Parathyroid adenoma (tissue), 2 donors: ENCODE measurements at regions not wholly inside any gene's neighbourhood (a gene's known extent, or its start where the extent isn't known, plus 50 kb on each side); places are given as distances from the start of the nearest gene placed in this dataset.

Source experiments
- H2AFZ ChIP-seq: fragments of 300-600 bp; sonication (generic); one replicate; pipeline ENCODE4 v1.7.0; 2017; ENCODE audit warnings: antibody characterized with exemption, mild to moderate bottlenecking
- H3K27ac ChIP-seq: fragments of 300-600 bp; sonication (generic); one replicate; pipeline ENCODE4 v1.7.0; 2017
- H3K27me3 ChIP-seq: fragments of 300-600 bp; sonication (generic); one replicate; pipeline ENCODE4 v1.7.0; 2017; ENCODE audit warnings: low read length; ENCODE audit not compliant: control insufficient read depth, insufficient read depth
- H3K36me3 ChIP-seq: fragments of 300-600 bp; sonication (generic); one replicate; pipeline ENCODE4 v1.7.0; 2017; ENCODE audit warnings: low read length; ENCODE audit not compliant: control insufficient read depth, insufficient read depth
- H3K4me1 ChIP-seq: fragments of 300-600 bp; sonication (generic); one replicate; pipeline ENCODE4 v1.7.0; 2017; ENCODE audit warnings: control low read depth
- H3K4me2 ChIP-seq: fragments of 300-600 bp; sonication (generic); one replicate; pipeline ENCODE4 v1.7.0; 2017; ENCODE audit warnings: low read length
- H3K4me3 ChIP-seq: fragments of 300-600 bp; sonication (generic); one replicate; pipeline ENCODE4 v1.7.0; 2017; ENCODE audit warnings: low read depth, low read length
- H3K79me2 ChIP-seq: fragments of 300-600 bp; sonication (generic); one replicate; pipeline ENCODE4 v1.7.0; 2017; ENCODE audit warnings: control low read depth
- H3K9ac ChIP-seq: fragments of 300-600 bp; sonication (generic); one replicate; pipeline ENCODE4 v1.7.0; 2017; ENCODE audit warnings: mild to moderate bottlenecking
- H3K9me3 ChIP-seq: fragments of 300-600 bp; sonication (generic); one replicate; pipeline ENCODE4 v1.7.0; 2017; ENCODE audit warnings: low read length; ENCODE audit not compliant: control insufficient read depth
- TF ChIP-seq, protein P1 (sequence below): fragments of 300-600 bp; sonication (generic); IDR thresholded peaks from one replicate; pipeline ENCODE4 v1.7.0; 2017; ENCODE audit warnings: antibody characterized with exemption, mild to moderate bottlenecking
- donor health status: primary hyperparathyroidism.

- H3K9ac ChIP-seq: no peak overlapping the region
- no peak overlapping the region for H3K4me2 ChIP-seq
- H3K4me3 ChIP-seq: no peak overlapping the region
- H3K9me3 ChIP-seq: no peaks in the 10 kb centered on the region
- H3K79me2 ChIP-seq: no peaks in the 10 kb centered on the region
- no peak overlapping the region for H2AFZ ChIP-seq
- no peaks in the 10 kb centered on the region for H3K36me3 ChIP-seq
- TF ChIP-seq, protein P1, sequence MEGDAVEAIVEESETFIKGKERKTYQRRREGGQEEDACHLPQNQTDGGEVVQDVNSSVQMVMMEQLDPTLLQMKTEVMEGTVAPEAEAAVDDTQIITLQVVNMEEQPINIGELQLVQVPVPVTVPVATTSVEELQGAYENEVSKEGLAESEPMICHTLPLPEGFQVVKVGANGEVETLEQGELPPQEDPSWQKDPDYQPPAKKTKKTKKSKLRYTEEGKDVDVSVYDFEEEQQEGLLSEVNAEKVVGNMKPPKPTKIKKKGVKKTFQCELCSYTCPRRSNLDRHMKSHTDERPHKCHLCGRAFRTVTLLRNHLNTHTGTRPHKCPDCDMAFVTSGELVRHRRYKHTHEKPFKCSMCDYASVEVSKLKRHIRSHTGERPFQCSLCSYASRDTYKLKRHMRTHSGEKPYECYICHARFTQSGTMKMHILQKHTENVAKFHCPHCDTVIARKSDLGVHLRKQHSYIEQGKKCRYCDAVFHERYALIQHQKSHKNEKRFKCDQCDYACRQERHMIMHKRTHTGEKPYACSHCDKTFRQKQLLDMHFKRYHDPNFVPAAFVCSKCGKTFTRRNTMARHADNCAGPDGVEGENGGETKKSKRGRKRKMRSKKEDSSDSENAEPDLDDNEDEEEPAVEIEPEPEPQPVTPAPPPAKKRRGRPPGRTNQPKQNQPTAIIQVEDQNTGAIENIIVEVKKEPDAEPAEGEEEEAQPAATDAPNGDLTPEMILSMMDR: no peak
- H3K27ac ChIP-seq: no peak overlapping the region
- H3K4me1 ChIP-seq: no peaks in the 10 kb centered on the region
- no peaks in the 10 kb centered on the region for H3K27me3 ChIP-seq
Observed at GRCh38 chr10:124343351-124344265, 75.1 kb downstream of the OAT start.

DNA sequence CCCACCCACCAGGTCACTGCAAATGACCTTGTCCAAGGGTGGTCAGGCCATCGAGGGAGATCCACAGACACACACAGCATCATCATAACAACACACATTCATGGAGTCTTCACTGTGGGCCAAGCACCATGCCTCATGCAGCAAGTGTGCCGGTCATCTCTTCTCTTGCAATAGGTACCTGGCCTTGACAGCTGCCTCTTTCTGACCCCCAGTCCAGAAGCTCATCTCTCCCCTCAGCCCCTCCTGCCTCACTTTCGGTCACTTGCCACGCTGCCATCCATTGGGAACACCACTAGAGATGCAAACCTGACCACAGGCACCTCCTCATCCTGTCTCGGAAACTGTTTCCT lies 75.9 kb downstream of the OAT start:
- no peak overlapping the region for H3K9ac ChIP-seq
- H3K27me3 ChIP-seq: no peaks in the 10 kb centered on the region
- H3K79me2 ChIP-seq: no peaks in the 10 kb centered on the region
- H3K4me2 ChIP-seq: no peak overlapping the region
- H3K9me3 ChIP-seq: no peaks in the 10 kb centered on the region
- H3K27ac ChIP-seq: no peak overlapping the region
- no peak overlapping the region for H3K4me3 ChIP-seq
- H3K36me3 ChIP-seq: no peaks in the 10 kb centered on the region
- H2AFZ ChIP-seq: no peak overlapping the region
- H3K4me1 ChIP-seq: no peaks in the 10 kb centered on the region
- TF ChIP-seq, protein P1: no peak

DNA sequence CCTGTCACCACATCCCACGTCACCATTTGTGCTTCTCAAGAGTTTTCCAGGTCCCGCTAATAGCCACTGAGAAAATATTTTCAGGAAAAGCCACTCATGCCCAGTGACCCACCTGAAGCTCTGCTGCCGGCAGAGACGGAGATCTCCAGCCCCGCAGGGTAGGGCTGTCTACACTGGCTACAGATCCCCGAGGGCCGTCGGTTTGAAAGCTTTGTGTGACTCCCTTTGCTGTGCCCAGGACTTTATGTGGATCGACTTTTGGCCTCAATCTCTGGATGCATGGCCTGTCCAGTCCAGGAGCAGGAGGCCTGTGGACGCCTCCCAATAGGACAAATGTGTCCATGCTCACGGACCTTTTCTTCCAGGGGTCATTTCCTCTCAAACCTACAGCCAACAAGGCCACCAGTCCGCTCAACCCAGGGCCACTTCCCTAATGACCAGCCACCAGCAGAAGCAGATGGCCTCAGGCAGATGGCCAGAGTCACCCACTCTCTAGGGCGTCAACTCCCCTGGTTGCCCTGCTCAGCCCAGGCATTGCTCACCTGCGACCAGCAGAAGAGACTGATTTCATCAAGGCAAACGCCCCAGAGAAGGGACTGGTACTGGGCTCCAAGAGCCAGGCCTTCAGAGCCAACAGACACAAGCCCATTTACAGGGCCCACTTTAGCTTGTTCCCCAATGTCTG lies 76.4 kb downstream of the OAT start:
- no peak overlapping the region for H3K4me3 ChIP-seq
- H2AFZ ChIP-seq: no peak overlapping the region
- H3K9me3 ChIP-seq: no peaks in the 10 kb centered on the region
- no peak overlapping the region for H3K4me2 ChIP-seq
- no peak overlapping the region for H3K27ac ChIP-seq
- no peak overlapping the region for H3K9ac ChIP-seq
- TF ChIP-seq, protein P1: no peak
- no peaks in the 10 kb centered on the region for H3K27me3 ChIP-seq
- no peaks in the 10 kb centered on the region for H3K79me2 ChIP-seq
- H3K4me1 ChIP-seq: no peaks in the 10 kb centered on the region
- no peaks in the 10 kb centered on the region for H3K36me3 ChIP-seq

- H3K79me2 ChIP-seq: no peaks in the 10 kb centered on the region
- no peak overlapping the region for H3K27ac ChIP-seq
- no peak overlapping the region for H3K9ac ChIP-seq
- no peak overlapping the region for H3K4me2 ChIP-seq
- no peaks in the 10 kb centered on the region for H3K36me3 ChIP-seq
- H3K4me3 ChIP-seq: no peak overlapping the region
- no peaks in the 10 kb centered on the region for H3K4me1 ChIP-seq
- H2AFZ ChIP-seq: no peak overlapping the region
- H3K9me3 ChIP-seq: no peaks in the 10 kb centered on the region
- H3K27me3 ChIP-seq: no peaks in the 10 kb centered on the region
- TF ChIP-seq, protein P1: no peak
Observed at GRCh38 chr10:124341768-124342135, 77.0 kb downstream of the OAT start.
